ENCODE measurements at regions not wholly inside any gene's neighbourhood (a gene's known extent, or its start where the extent isn't known, plus 50 kb on each side); places are given as distances from the start of the nearest gene placed in this dataset.

- Mint-ChIP-seq H3K36me3 (no peaks in the 10 kb centered on the region), H3K4me1 (ENCODE audit: low read depth in 2 of 2) (no peaks in the 10 kb centered on the region), H3K27me3 (peaks cover 17 to 29% of the 10 kb centered on the region in 2 donors), H3K27ac (no peak overlapping the region), H3K4me3 (no peak overlapping the region), H3K9me3 (no peaks in the 10 kb centered on the region)
- DNase-seq (ENCODE audit: low spot score) (no peak), ATAC-seq (peak in 1 of 2 donors; percentile 27)
Observed at GRCh38 chr11:32262367-32262766, 171.5 kb downstream of the RCN1 start.

- DNase-seq (ENCODE audit: low spot score) = no peak
- H3K4me3 Mint-ChIP-seq = no peak overlapping the region
- peaks cover 17 to 28% of the 10 kb centered on the region in 2 donors for H3K27me3 Mint-ChIP-seq
- H3K36me3 Mint-ChIP-seq = no peaks in the 10 kb centered on the region
- ATAC-seq = no peak
- no peak overlapping the region for H3K27ac Mint-ChIP-seq
- no peaks in the 10 kb centered on the region for H3K9me3 Mint-ChIP-seq
- H3K4me1 Mint-ChIP-seq (ENCODE audit: low read depth in 2 of 2) = no peaks in the 10 kb centered on the region
Observed at GRCh38 chr11:32265911-32266310, 169.4 kb downstream of the WT1 start.

- Mint-ChIP-seq H3K9me3 (no peaks in the 10 kb centered on the region), H3K4me3 (no peak overlapping the region), H3K27me3 (peaks cover 17 to 22% of the 10 kb centered on the region in 2 donors), H3K27ac (no peak overlapping the region), H3K36me3 (no peaks in the 10 kb centered on the region), H3K4me1 (ENCODE audit: low read depth in 2 of 2) (no peaks in the 10 kb centered on the region)
- no peak for DNase-seq (ENCODE audit: low spot score)
- no peak for ATAC-seq
Observed at GRCh38 chr11:32266601-32267000, 168.7 kb downstream of the WT1 start.

- no peak overlapping the region for H3K4me3 Mint-ChIP-seq
- H3K27ac Mint-ChIP-seq = no peak overlapping the region
- H3K9me3 Mint-ChIP-seq = no peaks in the 10 kb centered on the region
- ATAC-seq (no peak), DNase-seq (ENCODE audit: low spot score) (no peak)
- no peaks in the 10 kb centered on the region for H3K4me1 Mint-ChIP-seq (ENCODE audit: low read depth in 2 of 2)
- H3K36me3 Mint-ChIP-seq = no peaks in the 10 kb centered on the region
- peaks cover 19 to 22% of the 10 kb centered on the region in 2 donors for H3K27me3 Mint-ChIP-seq
Observed at GRCh38 chr11:32267679-32268187, 167.6 kb downstream of the WT1 start.

GRCh38 chr11:32273931-32274330, 161.4 kb downstream of the WT1 start:
- no peaks in the 10 kb centered on the region for H3K4me1 Mint-ChIP-seq (ENCODE audit: low read depth in 2 of 2)

GRCh38 chr11:32279672-32280071, 155.7 kb downstream of the WT1 start:
- Mint-ChIP-seq H3K36me3 (peaks cover 4% of the 10 kb centered on the region), H3K27me3 (peaks cover 17 to 25% of the 10 kb centered on the region in 2 donors), H3K4me3 (no peak overlapping the region), H3K4me1 (ENCODE audit: low read depth in 2 of 2) (no peaks in the 10 kb centered on the region), H3K9me3 (no peaks in the 10 kb centered on the region), H3K27ac (no peak overlapping the region)
- ATAC-seq (no peak), DNase-seq (ENCODE audit: low spot score) (no peak)

More at GRCh38 chr11:32273931-32274330, 161.4 kb downstream of the WT1 start:
- ATAC-seq (no peak), DNase-seq (ENCODE audit: low spot score) (no peak)
- H3K9me3 Mint-ChIP-seq = no peaks in the 10 kb centered on the region
- no peak overlapping the region for H3K27ac Mint-ChIP-seq
- no peaks in the 10 kb centered on the region for H3K36me3 Mint-ChIP-seq
- H3K4me3 Mint-ChIP-seq = no peak overlapping the region
- H3K27me3 Mint-ChIP-seq = peaks cover 12 to 19% of the 10 kb centered on the region in 2 donors

GRCh38 chr11:32280339-32280738, 155.0 kb downstream of the WT1 start:
- no peak overlapping the region for H3K4me3 Mint-ChIP-seq
- H3K36me3 Mint-ChIP-seq = peaks cover 4% of the 10 kb centered on the region
- no peaks in the 10 kb centered on the region for H3K9me3 Mint-ChIP-seq
- H3K27me3 Mint-ChIP-seq = peaks cover 18 to 32% of the 10 kb centered on the region in 2 donors
- no peaks in the 10 kb centered on the region for H3K4me1 Mint-ChIP-seq (ENCODE audit: low read depth in 2 of 2)
- no peak overlapping the region for H3K27ac Mint-ChIP-seq
- ATAC-seq (no peak), DNase-seq (ENCODE audit: low spot score) (no peak)

- DNase-seq (ENCODE audit: low spot score) (no peak), ATAC-seq (no peak)
- H3K9me3 Mint-ChIP-seq = no peaks in the 10 kb centered on the region
- H3K27ac Mint-ChIP-seq = no peak overlapping the region
- no peaks in the 10 kb centered on the region for H3K4me1 Mint-ChIP-seq (ENCODE audit: low read depth in 2 of 2)
- H3K36me3 Mint-ChIP-seq = peaks cover 5% of the 10 kb centered on the region
- H3K27me3 Mint-ChIP-seq = peaks cover 14 to 33% of the 10 kb centered on the region in 2 donors
- H3K4me3 Mint-ChIP-seq = no peak overlapping the region
Observed at GRCh38 chr11:32288276-32288675, 147.1 kb downstream of the WT1 start.

GRCh38 chr11:32289701-32290100, 145.6 kb downstream of the WT1 start:
- Mint-ChIP-seq H3K4me1 (ENCODE audit: low read depth in 2 of 2) (no peaks in the 10 kb centered on the region), H3K9me3 (no peaks in the 10 kb centered on the region), H3K36me3 (peaks cover 4% of the 10 kb centered on the region), H3K4me3 (no peak overlapping the region), H3K27me3 (peaks cover 9 to 20% of the 10 kb centered on the region in 2 donors), H3K27ac (no peak overlapping the region)
- DNase-seq (ENCODE audit: low spot score) (no peak), ATAC-seq (no peak)

GRCh38 chr11:32290783-32291182, 144.6 kb downstream of the WT1 start:
- Mint-ChIP-seq H3K36me3 (no peaks in the 10 kb centered on the region), H3K9me3 (no peaks in the 10 kb centered on the region), H3K4me3 (no peak overlapping the region), H3K4me1 (ENCODE audit: low read depth in 2 of 2) (no peaks in the 10 kb centered on the region), H3K27me3 (peaks cover 5 to 10% of the 10 kb centered on the region in 2 donors), H3K27ac (no peak overlapping the region)
- no peak for DNase-seq (ENCODE audit: low spot score)
- ATAC-seq = no peak

GRCh38 chr11:32297611-32298011, 137.7 kb downstream of the WT1 start:
- Mint-ChIP-seq H3K27me3 (peaks cover 8 to 12% of the 10 kb centered on the region in 2 donors), H3K27ac (no peak overlapping the region), H3K4me3 (no peak overlapping the region), H3K4me1 (ENCODE audit: low read depth in 2 of 2) (no peaks in the 10 kb centered on the region), H3K9me3 (no peaks in the 10 kb centered on the region), H3K36me3 (no peaks in the 10 kb centered on the region)
- no peak for DNase-seq (ENCODE audit: low spot score)
- ATAC-seq = no peak

GRCh38 chr11:32302826-32303225, 132.5 kb downstream of the WT1 start:
- no peaks in the 10 kb centered on the region for H3K36me3 Mint-ChIP-seq
- H3K27ac Mint-ChIP-seq = no peak overlapping the region
- no peaks in the 10 kb centered on the region for H3K4me1 Mint-ChIP-seq (ENCODE audit: low read depth in 2 of 2)
- ATAC-seq (no peak), DNase-seq (ENCODE audit: low spot score) (no peak)
- H3K9me3 Mint-ChIP-seq = no peaks in the 10 kb centered on the region
- H3K27me3 Mint-ChIP-seq = peaks cover 0 to 6% of the 10 kb centered on the region in 2 donors
- no peak overlapping the region for H3K4me3 Mint-ChIP-seq

GRCh38 chr11:32304521-32304920, 130.8 kb downstream of the WT1 start:
- no peak overlapping the region for H3K27ac Mint-ChIP-seq

GRCh38 chr11:32305460-32305859, 129.9 kb downstream of the WT1 start:
- Mint-ChIP-seq H3K4me1 (ENCODE audit: low read depth in 2 of 2) (no peaks in the 10 kb centered on the region), H3K27ac (no peak overlapping the region), H3K4me3 (no peak overlapping the region), H3K36me3 (no peaks in the 10 kb centered on the region), H3K27me3 (peaks cover 0 to 8% of the 10 kb centered on the region in 2 donors), H3K9me3 (no peaks in the 10 kb centered on the region)
- DNase-seq (ENCODE audit: low spot score) = no peak
- no peak for ATAC-seq

More at GRCh38 chr11:32304521-32304920, 130.8 kb downstream of the WT1 start:
- Mint-ChIP-seq H3K4me1 (ENCODE audit: low read depth in 2 of 2) (no peaks in the 10 kb centered on the region), H3K9me3 (no peaks in the 10 kb centered on the region), H3K4me3 (no peak overlapping the region), H3K27me3 (peaks cover 0 to 6% of the 10 kb centered on the region in 2 donors), H3K36me3 (no peaks in the 10 kb centered on the region)
- DNase-seq (ENCODE audit: low spot score) (no peak), ATAC-seq (no peak)

GRCh38 chr11:32307471-32307870, 127.9 kb downstream of the WT1 start:
- DNase-seq (ENCODE audit: low spot score) (no peak), ATAC-seq (no peak)
- H3K27ac Mint-ChIP-seq = no peak overlapping the region
- no peaks in the 10 kb centered on the region for H3K4me1 Mint-ChIP-seq (ENCODE audit: low read depth in 2 of 2)
- H3K36me3 Mint-ChIP-seq = no peaks in the 10 kb centered on the region
- H3K27me3 Mint-ChIP-seq = peaks cover 0 to 5% of the 10 kb centered on the region in 2 donors
- no peak overlapping the region for H3K4me3 Mint-ChIP-seq
- no peaks in the 10 kb centered on the region for H3K9me3 Mint-ChIP-seq

Data from natural killer cell treated with Interleukin-12 subunit alpha and Interleukin-12 subunit beta and Interleukin-15 and Interleukin-18, amount 100 ng/mL, for 72 hours (primary cell).